Heart left ventricle (tissue), 16 donors: ENCODE measurements at regions not wholly inside any gene's neighbourhood (a gene's known extent, or its start where the extent isn't known, plus 50 kb on each side); places are given as distances from the start of the nearest gene placed in this dataset.

Experiments used
- ATAC-seq, 4 donors: fragments of 200-7000 bp; cut with Tn5 transposase; one replicate each; pipeline ENCODE4 v1.9.1; 2020 to 2022; ENCODE audit warnings: moderate library complexity in 4 of 4, mild to moderate bottlenecking in 3 of 4, moderate number of reproducible peaks in 1 of 4
- DNase-seq, 5 donors: peaks; one replicate each; pipeline ENCODE4 v3.0.0-alpha.2; 2020
- H3K27ac ChIP-seq, 12 donors: fragments of 200-600 bp; sonication (generic) in 4 of 12; one replicate each; pipeline versions ENCODE4 v1.5.0 to v1.8.0; 2016 to 2022; ENCODE audit warnings: mild to moderate bottlenecking in 2 of 12
- H3K27me3 ChIP-seq, 9 donors: fragments of 200-600 bp; sonication (generic) in 2 of 9; one replicate each; pipeline versions ENCODE4 v1.5.1 to v1.8.0; 2016 to 2022; ENCODE audit warnings: mild to moderate bottlenecking in 3 of 9
- H3K36me3 ChIP-seq, 9 donors: fragments of 200-600 bp; sonication (generic) in 2 of 9; one replicate each; pipeline versions ENCODE4 v1.5.0 to v1.8.0; 2018 to 2022; ENCODE audit warnings: mild to moderate bottlenecking in 2 of 9
- H3K4me1 ChIP-seq, 12 donors: fragments of 200-600 bp; sonication (generic) in 4 of 12; one replicate each; pipeline versions ENCODE4 v1.5.0 to v1.8.0; 2016 to 2022; ENCODE audit warnings: mild to moderate bottlenecking in 3 of 12
- H3K4me3 ChIP-seq, 12 donors: fragments of 200-600 bp; sonication (generic) in 4 of 12; one replicate each; pipeline versions ENCODE4 v1.5.0 to v1.8.0; 2017 to 2022; ENCODE audit warnings: mild to moderate bottlenecking in 9 of 12, moderate library complexity in 4 of 12
- H3K9me3 ChIP-seq, 12 donors: fragments of 200-600 bp; sonication (generic) in 4 of 12; one replicate each; pipeline versions ENCODE4 v1.5.0 to v1.8.0; 2016 to 2022; ENCODE audit warnings: mild to moderate bottlenecking in 1 of 12
- CTCF ChIP-seq, 12 donors: fragments of 200-600 bp; sonication (generic) in 4 of 12; IDR thresholded peaks; one replicate each; pipeline versions ENCODE4 v1.5.0 to v1.8.0; 2018 to 2022; ENCODE audit warnings: antibody characterized with exemption in 12 of 12, mild to moderate bottlenecking in 5 of 12
- POLR2A ChIP-seq, 2 donors: fragments of 450-650 bp; IDR thresholded peaks; one replicate each; pipeline ENCODE4 v1.6.1; 2017; ENCODE audit warnings: antibody characterized with exemption in 2 of 2, mild to moderate bottlenecking in 2 of 2, moderate library complexity in 2 of 2
- WGBS, 4 donors: extraction: QIAGEN DNeasy Blood & Tissue Kit in 2 of 4; methylation state at CpG; one replicate each; pipeline versions ENCODE4 v1.1.5 to v1.1.7; 2013 to 2018; 5-methylcytosine and 5-hydroxymethylcytosine counted together
- intact Hi-C, 10 donors: fragments of 100-400 bp; cut with DNase I; formaldehyde crosslinking; loops; one replicate each; pipeline versions ENCODE4 v1.11.1 to v1.14.2; 2022
- donor health status: ischemic (EF 13 %, LVEDD 7.1; RV severe dilation, severe dysfunction).
- donor health status: healthy with polysubstance abuse.
- donor health status: DM: no; HTN: yes; CAD: no.
- donor health status: DM: no; HTN: no; CAD: no.
- donor health status: ischemic (EF 25% LVEDD 6.9; RV normal size, moderate dysfunction).
- donor health status: ischemic (EF 25% LVEDD 5.7; RV mildly dilated, moderate dysfunction).
- donor health status: healthy.
- donor health status: DM: yes; HTN: yes; CAD: no.
- donor health status: ischemic (EF 35%, LVEDD 5.7; RV mildly dilated, moderate dysfunction).
- donor health status: nonischemic (EF 11% LVEDD 7.7; RV severe dilation, severe dysfunction).
- donor health status: DM: yes; HTN: yes; CAD: no.
- donor health status: PGD.
- donor health status: ischemic (EF 29% LVEDD 5.4; RV normal size, mild dysfunction).
- donor health status: nonischemic (EF 23%, LVEDD 6.1; RV moderate dilation, normal function).

DNA sequence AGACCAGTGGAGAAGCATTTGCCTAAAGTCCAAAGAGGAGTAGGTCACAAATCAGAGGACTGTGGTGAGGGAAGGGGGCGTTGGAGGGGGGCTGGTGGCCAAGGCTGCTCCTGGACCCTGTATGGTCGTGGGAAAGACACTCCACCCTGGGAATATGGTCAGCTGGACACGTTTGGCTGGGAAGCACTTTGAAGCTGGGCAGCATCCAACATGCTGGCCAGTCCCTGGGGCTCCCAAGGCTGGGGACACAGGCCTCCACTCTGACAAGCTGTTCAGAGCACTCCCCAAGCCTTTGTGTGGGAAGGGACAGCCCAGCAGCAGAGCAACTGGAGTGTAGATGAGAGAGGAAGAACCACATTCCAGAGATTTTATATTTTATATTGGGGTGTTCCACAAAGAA, 203.2 kb downstream of the ANKRD60 start:
- Histone ChIP-seq H3K27me3 (peaks cover 0 to 13% (median 0%) of the 10 kb centered on the region in 9 donors), H3K27ac (peak overlapping the region in 3 of 12 donors; percentile 8 to 52 (median 39)), H3K9me3 (no peaks in the 10 kb centered on the region), H3K4me3 (no peak overlapping the region), H3K36me3 (no peaks in the 10 kb centered on the region), H3K4me1 (peaks cover 0 to 32% (median 12%) of the 10 kb centered on the region in 12 donors)
- ATAC-seq (peak; percentile 33 to 72 (median 50)), DNase-seq (peak in 4 of 5 donors; percentile 52 to 72 (median 64))
- TF ChIP-seq POLR2A (IDR thresholded peaks at IDR 0.05), result no peak
- intact Hi-C loops, result loop anchor here in 1 of 10 donors (10.0 kb wide), 1 partner anchor 370 kb away; no protein-coding TSS in a partner anchor
- WGBS, 4 donors, result 14 to 40% (median 30%) methylated on average over 2 to 3 of the region's 3 CpGs

- H3K9me3 ChIP-seq, result no peaks in the 10 kb centered on the region
- peaks cover 0 to 8% (median 0%) of the 10 kb centered on the region in 9 donors for H3K27me3 ChIP-seq
- TF ChIP-seq CTCF (IDR thresholded peaks at IDR 0.05), result no peak
- no peak for TF ChIP-seq POLR2A (IDR thresholded peaks at IDR 0.05)
- H3K27ac ChIP-seq, result no peak overlapping the region
- H3K4me3 ChIP-seq, result no peak overlapping the region
- H3K36me3 ChIP-seq, result no peaks in the 10 kb centered on the region
- no peak for ATAC-seq
- intact Hi-C loops, result loop anchor here in 1 of 10 donors (10.0 kb wide), 1 partner anchor 369 kb away; no protein-coding TSS in a partner anchor
- 86 to 95% (median 87%) methylated on average over 4 to 9 of the region's 9 CpGs for WGBS, 4 donors
- peaks cover 0 to 40% (median 16%) of the 10 kb centered on the region in 12 donors for H3K4me1 ChIP-seq
- no peak for DNase-seq
Measured at GRCh38 chr20:58024241-58024721, 204.2 kb downstream of the ANKRD60 start.

- Histone ChIP-seq H3K4me1 (peaks cover 0 to 44% (median 16%) of the 10 kb centered on the region in 12 donors), H3K27ac (no peak overlapping the region), H3K4me3 (no peak overlapping the region), H3K27me3 (peaks cover 0 to 3% (median 0%) of the 10 kb centered on the region in 9 donors), H3K9me3 (no peaks in the 10 kb centered on the region), H3K36me3 (no peaks in the 10 kb centered on the region)
- TF ChIP-seq CTCF (IDR thresholded peaks at IDR 0.05) (no peak), POLR2A (IDR thresholded peaks at IDR 0.05) (no peak)
- no peak for DNase-seq
- intact Hi-C loops, result loop anchor here in 1 of 10 donors (10.0 kb wide), 1 partner anchor 369 kb away; no protein-coding TSS in a partner anchor
- WGBS, 4 donors, result 86 to 95% (median 88%) methylated on average over 4 to 5 of the region's 5 CpGs
- ATAC-seq, result no peak
Measured at GRCh38 chr20:58023781-58024180, 204.7 kb downstream of the ANKRD60 start.

- no peaks in the 10 kb centered on the region for H3K36me3 ChIP-seq
- no peak overlapping the region for H3K4me3 ChIP-seq
- no peak for TF ChIP-seq CTCF (IDR thresholded peaks at IDR 0.05)
- no peak for TF ChIP-seq POLR2A (IDR thresholded peaks at IDR 0.05)
- no peak overlapping the region for H3K27ac ChIP-seq
- H3K27me3 ChIP-seq, result no peaks in the 10 kb centered on the region
- no peak for DNase-seq
- ATAC-seq, result no peak
- intact Hi-C loops, result loop anchor here in 1 of 10 donors (10.0 kb wide), 1 partner anchor 369 kb away; no protein-coding TSS in a partner anchor
- 85 to 92% (median 92%) methylated on average over 6 to 9 of the region's 9 CpGs for WGBS, 4 donors
- peaks cover 0 to 44% (median 16%) of the 10 kb centered on the region in 12 donors for H3K4me1 ChIP-seq
- no peaks in the 10 kb centered on the region for H3K9me3 ChIP-seq
Measured at GRCh38 chr20:58023346-58023745, 205.1 kb downstream of the ANKRD60 start.
